Midbrain (tissue), 1 donor: ENCODE measurements at regions not wholly inside any gene's neighbourhood (a gene's known extent, or its start where the extent isn't known, plus 50 kb on each side); places are given as distances from the start of the nearest gene placed in this dataset.

Source experiments
- DNase-seq: peaks from one replicate; lab custom pipeline; 2025; lab: John Stamatoyannopoulos, UW

- DNase-seq = no peak
Measured at GRCh38 chr7:16055263-16055976, 365.9 kb downstream of the CRPPA start.

GRCh38 chr7:16051561-16052255 lies 365.2 kb upstream of the MEOX2 start:
- DNase-seq = no peak

GRCh38 chr7:16046041-16046440 lies 359.6 kb upstream of the MEOX2 start:
- DNase-seq = no peak

- no peak for DNase-seq
Measured at GRCh38 chr7:16045296-16045695, 358.8 kb upstream of the MEOX2 start.

- no peak for DNase-seq
Measured at GRCh38 chr7:16044645-16045044, 358.2 kb upstream of the MEOX2 start.

- DNase-seq = no peak
Measured at GRCh38 chr7:16040346-16040745, 353.9 kb upstream of the MEOX2 start.

GRCh38 chr7:16038906-16039305 lies 352.4 kb upstream of the MEOX2 start:
- DNase-seq = no peak

GRCh38 chr7:16035392-16035791 lies 348.9 kb upstream of the MEOX2 start:
- DNase-seq = no peak

- DNase-seq = no peak
Measured at GRCh38 chr7:16034866-16035265, 348.4 kb upstream of the MEOX2 start.

- no peak for DNase-seq
Measured at GRCh38 chr7:16034353-16034752, 347.9 kb upstream of the MEOX2 start.

GRCh38 chr7:16033233-16033632 lies 346.8 kb upstream of the MEOX2 start:
- DNase-seq = no peak

- DNase-seq = no peak
Measured at GRCh38 chr7:16028636-16029035, 342.2 kb upstream of the MEOX2 start.

GRCh38 chr7:16028103-16028502 lies 341.6 kb upstream of the MEOX2 start:
- DNase-seq = no peak

GRCh38 chr7:16027396-16027795 lies 340.9 kb upstream of the MEOX2 start:
- no peak for DNase-seq

- no peak for DNase-seq
Measured at GRCh38 chr7:16026253-16027020, 340.0 kb upstream of the MEOX2 start.

GRCh38 chr7:16025696-16026095 lies 339.2 kb upstream of the MEOX2 start:
- no peak for DNase-seq

GRCh38 chr7:16023503-16023902 lies 337.0 kb upstream of the MEOX2 start:
- DNase-seq = no peak

GRCh38 chr7:16023046-16023445 lies 336.6 kb upstream of the MEOX2 start:
- DNase-seq = no peak

- DNase-seq = no peak
Measured at GRCh38 chr7:16021851-16022250, 335.4 kb upstream of the MEOX2 start.

GRCh38 chr7:16015981-16016380 lies 329.5 kb upstream of the MEOX2 start:
- DNase-seq = no peak

GRCh38 chr7:16014031-16014430 lies 327.5 kb upstream of the MEOX2 start:
- DNase-seq = no peak

- no peak for DNase-seq
Measured at GRCh38 chr7:16007911-16008310, 321.4 kb upstream of the MEOX2 start.

- no peak for DNase-seq
Measured at GRCh38 chr7:16004702-16005101, 318.2 kb upstream of the MEOX2 start.
